Heart right ventricle (tissue), 16 donors: ENCODE measurements at regions not wholly inside any gene's neighbourhood (a gene's known extent, or its start where the extent isn't known, plus 50 kb on each side); places are given as distances from the start of the nearest gene placed in this dataset.
A peak's percentile ranks its signal among the peaks of the same experiment; 100 is the strongest.
"Not testable (repeated sequence)": the region's sequence is repeated elsewhere in the genome, so short reads cannot be mapped to it uniquely, and the experiment has no call there.

Source experiments
- ATAC-seq, 8 donors: fragments of 200-7000 bp; cut with Tn5 transposase; one replicate each; pipeline ENCODE4 v1.9.1; 2020; ENCODE audit warnings: mild to moderate bottlenecking in 8 of 8, moderate library complexity in 8 of 8, moderate number of reproducible peaks in 1 of 8
- DNase-seq, 2 donors: peaks; one replicate each; pipeline ENCODE4 v3.0.0-alpha.2; 2020
- H3K27ac ChIP-seq, 10 donors: fragments of 200-600 bp; sonication (generic) in 2 of 10; one replicate each; pipeline versions ENCODE4 v1.5.0 to v1.8.0; 2020 to 2022; ENCODE audit warnings: mild to moderate bottlenecking in 3 of 10
- H3K27me3 ChIP-seq, 7 donors: fragments of 200-600 bp; one replicate each; pipeline ENCODE4 v1.8.0; 2021 to 2022; ENCODE audit warnings: mild to moderate bottlenecking in 2 of 7
- H3K36me3 ChIP-seq, 9 donors: fragments of 200-600 bp; sonication (generic) in 1 of 9; one replicate each; pipeline versions ENCODE4 v1.5.0 to v1.8.0; 2020 to 2022; ENCODE audit warnings: mild to moderate bottlenecking in 2 of 9
- H3K4me1 ChIP-seq, 9 donors: fragments of 200-600 bp; sonication (generic) in 1 of 9; one replicate each; pipeline versions ENCODE4 v1.5.0 to v1.8.0; 2020 to 2022; ENCODE audit warnings: mild to moderate bottlenecking in 4 of 9
- H3K4me3 ChIP-seq, 10 donors: fragments of 200-600 bp; sonication (generic) in 2 of 10; one replicate each; pipeline versions ENCODE4 v1.5.0 to v1.8.0; 2020 to 2022; ENCODE audit warnings: mild to moderate bottlenecking in 7 of 10, moderate library complexity in 2 of 10
- H3K9me3 ChIP-seq, 11 donors: fragments of 200-600 bp in 10 of 11; sonication (generic) in 2 of 11; one replicate each; pipeline versions ENCODE4 v1.5.0 to v1.8.0; 2013 to 2022; ENCODE audit warnings: mild to moderate bottlenecking in 2 of 11, control low read depth in 1 of 11, moderate library complexity in 1 of 11
- whole genome bisulfite sequencing, 2 donors: extraction: QIAGEN DNeasy Blood & Tissue Kit; methylation state at CpG; one replicate each; pipeline ENCODE4 v1.1.7; 2013; ENCODE audit warnings: inconsistent platforms in 1 of 2; 5-methylcytosine and 5-hydroxymethylcytosine counted together
- intact Hi-C, 10 donors: fragments of 100-400 bp; cut with DNase I; formaldehyde crosslinking; loops; one replicate each; pipeline versions ENCODE4 v1.11.1 to v1.14.2; 2022
- TF ChIP-seq, protein P1 (sequence below), 9 donors: fragments of 200-600 bp; sonication (generic) in 2 of 9; IDR thresholded peaks; one replicate each; pipeline versions ENCODE4 v1.5.0 to v1.8.0; 2021 to 2022; ENCODE audit warnings: antibody characterized with exemption in 9 of 9, mild to moderate bottlenecking in 5 of 9, moderate library complexity in 1 of 9
- donor health status: Arrhythmogenic right ventricular cardiomyopathy.
- donor health status: ischemic (EF 13 %, LVEDD 7.1; RV severe dilation, severe dysfunction).
- donor health status: healthy with polysubstance abuse.
- donor health status: DM: no; HTN: yes; CAD: no.
- donor health status: DM: no; HTN: no; CAD: no.
- donor health status: ischemic (EF 25% LVEDD 6.9; RV normal size, moderate dysfunction).
- donor health status: ischemic (EF 25% LVEDD 5.7; RV mildly dilated, moderate dysfunction).
- donor health status: healthy.
- donor health status: DM: yes; HTN: yes; CAD: no.
- donor health status: Ischemic cardiomyopathy.
- donor health status: ischemic (EF 35%, LVEDD 5.7; RV mildly dilated, moderate dysfunction).
- donor health status: nonischemic (EF 11% LVEDD 7.7; RV severe dilation, severe dysfunction).
- donor health status: DM: yes; HTN: yes; CAD: no.
- donor health status: PGD.
- donor health status: ischemic (EF 29% LVEDD 5.4; RV normal size, mild dysfunction).
- donor health status: nonischemic (EF 23%, LVEDD 6.1; RV moderate dilation, normal function).

DNA sequence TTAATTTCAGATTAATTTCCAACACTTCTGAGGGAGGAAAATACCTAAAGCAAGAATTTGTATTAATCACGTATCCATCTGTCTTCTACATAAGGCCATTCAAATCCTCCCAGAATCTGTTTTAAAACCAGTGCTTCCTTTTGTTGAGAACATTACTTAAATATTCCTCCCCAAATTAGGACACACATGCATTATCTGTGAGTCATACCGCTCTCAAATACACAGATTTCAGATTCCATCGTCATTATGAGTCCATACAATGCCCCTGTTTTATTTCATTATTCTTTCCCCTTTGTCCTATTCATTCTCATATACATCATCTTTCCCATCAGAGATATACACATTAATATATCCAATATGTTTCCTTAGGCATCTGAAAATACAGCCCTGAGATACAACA is 57.3 kb upstream of the PRSS12 start:
- ATAC-seq: no peak
- no peak overlapping the region for H3K4me3 ChIP-seq
- intact Hi-C loops: no loop called here

GRCh38 chr4:118417325-118417724 is 64.5 kb upstream of the PRSS12 start:
- intact Hi-C loops: no loop called here
- Histone ChIP-seq H3K4me1 (no peaks in the 10 kb centered on the region), H3K27me3 (no peaks in the 10 kb centered on the region), H3K36me3 (no peaks in the 10 kb centered on the region), H3K9me3 (no peaks in the 10 kb centered on the region), H3K4me3 (no peak overlapping the region), H3K27ac (no peak overlapping the region)
- ATAC-seq (no peak), DNase-seq (no peak)
- TF ChIP-seq, protein P1, sequence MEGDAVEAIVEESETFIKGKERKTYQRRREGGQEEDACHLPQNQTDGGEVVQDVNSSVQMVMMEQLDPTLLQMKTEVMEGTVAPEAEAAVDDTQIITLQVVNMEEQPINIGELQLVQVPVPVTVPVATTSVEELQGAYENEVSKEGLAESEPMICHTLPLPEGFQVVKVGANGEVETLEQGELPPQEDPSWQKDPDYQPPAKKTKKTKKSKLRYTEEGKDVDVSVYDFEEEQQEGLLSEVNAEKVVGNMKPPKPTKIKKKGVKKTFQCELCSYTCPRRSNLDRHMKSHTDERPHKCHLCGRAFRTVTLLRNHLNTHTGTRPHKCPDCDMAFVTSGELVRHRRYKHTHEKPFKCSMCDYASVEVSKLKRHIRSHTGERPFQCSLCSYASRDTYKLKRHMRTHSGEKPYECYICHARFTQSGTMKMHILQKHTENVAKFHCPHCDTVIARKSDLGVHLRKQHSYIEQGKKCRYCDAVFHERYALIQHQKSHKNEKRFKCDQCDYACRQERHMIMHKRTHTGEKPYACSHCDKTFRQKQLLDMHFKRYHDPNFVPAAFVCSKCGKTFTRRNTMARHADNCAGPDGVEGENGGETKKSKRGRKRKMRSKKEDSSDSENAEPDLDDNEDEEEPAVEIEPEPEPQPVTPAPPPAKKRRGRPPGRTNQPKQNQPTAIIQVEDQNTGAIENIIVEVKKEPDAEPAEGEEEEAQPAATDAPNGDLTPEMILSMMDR (IDR thresholded peaks at IDR 0.05): no peak

More for the DNA sequence above, 57.3 kb upstream of the PRSS12 start:
- peaks cover 0 to 4% (median 0%) of the 10 kb centered on the region in 11 donors for H3K9me3 ChIP-seq
- no peak overlapping the region for H3K27ac ChIP-seq
- WGBS, 2 donors: 81 to 83% methylated on average over 3 of the region's 3 CpGs
- H3K27me3 ChIP-seq: no peaks in the 10 kb centered on the region
- no peak for DNase-seq
- TF ChIP-seq, protein P1 (IDR thresholded peaks at IDR 0.05): no peak
- H3K36me3 ChIP-seq: no peaks in the 10 kb centered on the region
- H3K4me1 ChIP-seq: no peaks in the 10 kb centered on the region

DNA sequence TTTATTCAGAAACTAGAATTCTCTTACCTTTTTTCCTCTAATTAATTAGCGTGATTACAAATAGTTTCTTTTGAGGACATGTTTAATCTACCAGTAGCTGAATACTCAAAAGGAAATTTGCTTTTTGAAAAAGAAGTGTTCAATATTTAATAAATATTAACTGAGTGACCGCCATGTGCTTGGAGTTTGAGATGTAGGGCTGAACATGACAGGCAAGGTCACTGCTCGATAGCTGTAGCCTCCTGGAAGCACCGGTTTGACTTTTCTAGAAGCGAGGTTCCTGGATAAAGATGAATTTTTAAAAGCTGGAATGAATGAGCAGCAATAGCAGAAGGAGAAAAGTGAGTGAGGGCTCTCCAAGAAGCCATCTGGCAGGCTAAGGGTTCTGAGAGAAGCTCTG is 65.0 kb upstream of the PRSS12 start:
- H3K27me3 ChIP-seq, intact Hi-C loops, H3K27ac ChIP-seq, H3K9me3 ChIP-seq, H3K4me1 ChIP-seq, H3K4me3 ChIP-seq, ATAC-seq, H3K36me3 ChIP-seq, DNase-seq: not testable (repeated sequence)
- WGBS, 2 donors: 88 to 90% methylated on average over 5 of the region's 5 CpGs

DNA sequence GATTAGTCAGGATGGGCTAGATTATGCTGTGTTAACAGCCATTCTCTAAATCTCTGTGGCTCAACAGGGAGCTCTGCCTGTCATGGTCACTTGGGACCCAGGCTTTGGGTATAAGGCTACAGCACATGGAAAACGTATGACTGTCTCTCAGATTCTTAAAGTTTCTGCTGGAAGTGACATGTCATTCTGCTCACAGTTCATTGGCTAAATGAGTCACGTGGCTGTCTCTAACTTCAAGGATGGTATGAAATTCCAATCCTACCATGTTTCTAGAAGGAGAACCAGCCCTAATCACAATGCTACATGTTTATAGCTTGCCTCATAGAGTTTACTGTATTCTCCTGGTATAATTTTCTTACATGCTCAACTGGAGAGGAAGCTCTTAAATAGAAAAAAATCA is 65.6 kb upstream of the PRSS12 start:
- WGBS, 2 donors: 66 to 67% methylated on average over 2 of the region's 2 CpGs
- DNase-seq, H3K27me3 ChIP-seq, intact Hi-C loops, H3K4me1 ChIP-seq, H3K36me3 ChIP-seq, ATAC-seq, H3K4me3 ChIP-seq, H3K27ac ChIP-seq, H3K9me3 ChIP-seq: not testable (repeated sequence)

- ATAC-seq, intact Hi-C loops, H3K27ac ChIP-seq, H3K36me3 ChIP-seq, H3K4me1 ChIP-seq, H3K27me3 ChIP-seq, DNase-seq, H3K9me3 ChIP-seq, H3K4me3 ChIP-seq: not testable (repeated sequence)
- WGBS, 2 donors: 70 to 72% methylated on average over 7 of the region's 7 CpGs
Measured at GRCh38 chr4:118419626-118420025, 66.8 kb upstream of the PRSS12 start.

- 3% methylated on average over 5 of the region's 5 CpGs for WGBS, 2 donors
- H3K36me3 ChIP-seq, H3K4me3 ChIP-seq, H3K27me3 ChIP-seq, H3K4me1 ChIP-seq, H3K9me3 ChIP-seq, intact Hi-C loops, ATAC-seq, H3K27ac ChIP-seq: not testable (repeated sequence)
- TF ChIP-seq, protein P1 (IDR thresholded peaks at IDR 0.05): peak; percentile 5 to 56 (median 48)
- DNase-seq: peak; percentile 6 to 45
Measured at GRCh38 chr4:118424062-118424461, 71.3 kb upstream of the PRSS12 start.

- ATAC-seq, DNase-seq: not testable (repeated sequence)
Measured at GRCh38 chr4:118428881-118429280, 76.1 kb upstream of the PRSS12 start.

DNA sequence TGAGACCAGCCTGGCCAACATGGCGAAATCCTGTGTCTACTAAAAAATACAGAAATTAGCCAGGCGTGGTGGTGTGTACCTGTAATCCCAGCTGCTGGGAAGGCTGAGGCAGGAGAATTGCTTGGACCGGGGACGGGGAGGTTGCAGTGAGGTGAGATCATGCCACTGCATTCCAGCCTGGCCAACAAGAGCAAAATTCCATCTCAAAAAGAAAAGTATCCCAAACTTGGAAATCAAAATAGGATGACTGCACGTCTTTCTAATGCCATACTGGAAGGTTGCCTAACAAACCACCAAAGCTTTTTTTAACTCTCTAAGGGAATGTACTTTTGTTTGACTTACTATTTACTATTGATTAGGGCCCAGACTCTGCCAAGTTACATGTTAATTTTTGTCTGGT is 79.6 kb upstream of the PRSS12 start:
- ATAC-seq, intact Hi-C loops, H3K27ac ChIP-seq: not testable (repeated sequence)

More at GRCh38 chr4:118428881-118429280, 76.1 kb upstream of the PRSS12 start:
- H3K27ac ChIP-seq, intact Hi-C loops, H3K4me1 ChIP-seq, H3K36me3 ChIP-seq, H3K9me3 ChIP-seq, H3K27me3 ChIP-seq, H3K4me3 ChIP-seq: not testable (repeated sequence)
- no CpG with 5 or more reads among the region's 1 CpG for WGBS, 2 donors

GRCh38 chr4:118433612-118434375 is 81.0 kb upstream of the PRSS12 start:
- H3K9me3 ChIP-seq, intact Hi-C loops, H3K4me3 ChIP-seq, H3K27me3 ChIP-seq, ATAC-seq, H3K4me1 ChIP-seq, H3K36me3 ChIP-seq: not testable (repeated sequence)
- H3K27ac ChIP-seq: peak overlapping the region in 1 of 10 donors; percentile 37
- peak; percentile 8 to 9 for DNase-seq
- WGBS, 2 donors: 19 to 26% methylated on average over 5 of the region's 5 CpGs

More for the DNA sequence above, 79.6 kb upstream of the PRSS12 start:
- not testable (repeated sequence) for DNase-seq, H3K27me3 ChIP-seq, H3K9me3 ChIP-seq, H3K36me3 ChIP-seq, H3K4me1 ChIP-seq, H3K4me3 ChIP-seq
- WGBS, 2 donors: 70 to 76% methylated on average over 3 to 5 of the region's 5 CpGs
